WTC11 (cell line): ENCODE measurements at regions not wholly inside any gene's neighbourhood (a gene's known extent, or its start where the extent isn't known, plus 50 kb on each side); places are given as distances from the start of the nearest gene placed in this dataset.

Experiments
- ATAC-seq: fragments of 200-7000 bp; cut with Tn5 transposase; 2 replicates; pipeline ENCODE4 v1.10.0; 2021; ENCODE audit warnings: mild to moderate bottlenecking, moderate library complexity
- CTCF ChIA-PET: fragments of 300-600 bp; sonication (Branson Sonifier 250); formaldehyde crosslinking; loops from one replicate; lab custom pipeline; 2021; ENCODE audit warnings: antibody characterized with exemption; lab: Charles Lee
- POLR2A ChIA-PET: fragments of 350-600 bp; sonication (Branson Sonifier 250); formaldehyde crosslinking; loops from one replicate; lab custom pipeline; 2021; ENCODE audit warnings: antibody characterized with exemption; lab: Charles Lee
- DNase-seq: peaks from one replicate; pipeline ENCODE4 v3.0.0; 2021; ENCODE audit warnings: low spot score
- H3K27ac Mint-ChIP-seq: 2 replicates; pipeline ENCODE4 v1.8.0; 2021; ENCODE audit warnings: mixed read lengths
- H3K27me3 Mint-ChIP-seq: 2 replicates; pipeline ENCODE4 v1.8.0; 2021; ENCODE audit warnings: low read depth, mild to moderate bottlenecking, moderate library complexity, mixed read lengths
- H3K36me3 Mint-ChIP-seq: 2 replicates; pipeline ENCODE4 v1.8.0; 2021; ENCODE audit warnings: mixed read lengths
- H3K4me1 Mint-ChIP-seq: 2 replicates; pipeline ENCODE4 v1.8.0; 2022; ENCODE audit warnings: mixed read lengths
- H3K4me3 Mint-ChIP-seq: 2 replicates; pipeline ENCODE4 v1.8.0; 2021; ENCODE audit warnings: mild to moderate bottlenecking, moderate library complexity, mixed read lengths
- H3K9me3 Mint-ChIP-seq: 2 replicates; pipeline ENCODE4 v1.8.0; 2021; ENCODE audit warnings: mixed read lengths
- CREM ChIP-seq: sonication (generic); formaldehyde crosslinking; IDR thresholded peaks from 2 replicates; pipeline ENCODE4 v1.8.1; 2022; ENCODE audit warnings: mild to moderate bottlenecking, missing genetic modification reagents, moderate library complexity
- EMX1 ChIP-seq: fragments of 250-450 bp; sonication (Bioruptor Pico); IDR thresholded peaks from 2 replicates; pipeline ENCODE4 v1.8.0; 2021; ENCODE audit warnings: mild to moderate bottlenecking
- ETV6 ChIP-seq: sonication (generic); formaldehyde crosslinking; IDR thresholded peaks from 2 replicates; pipeline ENCODE4 v1.8.1; 2022; ENCODE audit warnings: mild to moderate bottlenecking, missing genetic modification reagents
- FOXJ3 ChIP-seq: sonication (generic); formaldehyde crosslinking; IDR thresholded peaks from 2 replicates; pipeline ENCODE4 v1.9.0; 2021; ENCODE audit warnings: missing genetic modification reagents, mild to moderate bottlenecking, borderline replicate concordance
- FOXK1 ChIP-seq: sonication (generic); formaldehyde crosslinking; IDR thresholded peaks from 2 replicates; pipeline ENCODE4 v1.8.0; 2022; ENCODE audit warnings: mild to moderate bottlenecking, moderate library complexity, missing genetic modification reagents
- JAZF1 ChIP-seq: fragments of 250-450 bp; sonication (Bioruptor Pico); IDR thresholded peaks from 2 replicates; pipeline ENCODE4 v1.9.0; 2021; ENCODE audit warnings: moderate library complexity, mild to moderate bottlenecking, inconsistent platforms
- NFYB ChIP-seq: sonication (generic); formaldehyde crosslinking; conservative IDR thresholded peaks from 2 replicates; pipeline ENCODE4 v1.8.0; 2022; ENCODE audit warnings: low read depth, missing genetic modification reagents
- SMAD3 ChIP-seq: sonication (generic); formaldehyde crosslinking; IDR thresholded peaks from 2 replicates; pipeline ENCODE4 v1.8.0; 2022; ENCODE audit warnings: missing genetic modification reagents, mild to moderate bottlenecking, borderline replicate concordance
- TF ChIP-seq, protein P1 (sequence below): sonication (generic); formaldehyde crosslinking; IDR thresholded peaks from 2 replicates; pipeline ENCODE4 v1.8.0; 2022; ENCODE audit warnings: mild to moderate bottlenecking, missing genetic modification reagents
- TF ChIP-seq, protein P2 (sequence below): fragments of 250-450 bp; sonication (Bioruptor Pico); conservative IDR thresholded peaks from 2 replicates; pipeline ENCODE4 v1.9.0; 2021; ENCODE audit warnings: mild to moderate bottlenecking
- TF ChIP-seq, protein P3 (sequence below): sonication (generic); formaldehyde crosslinking; IDR thresholded peaks from 2 replicates; pipeline ENCODE4 v1.8.1; 2023; ENCODE audit warnings: mild to moderate bottlenecking, missing genetic modification reagents, moderate library complexity
- TF ChIP-seq, protein P4 (sequence below): sonication (generic); formaldehyde crosslinking; conservative IDR thresholded peaks from 2 replicates; pipeline ENCODE4 v1.8.1; 2023; ENCODE audit warnings: mild to moderate bottlenecking, low read depth, missing genetic modification reagents, moderate library complexity
- TF ChIP-seq, protein P5 (sequence below): sonication (generic); formaldehyde crosslinking; IDR thresholded peaks from 2 replicates; pipeline ENCODE4 v1.8.0; 2023; ENCODE audit warnings: mild to moderate bottlenecking, missing genetic modification reagents
- TF ChIP-seq, protein P6 (sequence below): sonication (generic); formaldehyde crosslinking; IDR thresholded peaks from 2 replicates; pipeline ENCODE4 v1.8.0; 2023; ENCODE audit warnings: missing genetic modification reagents
- TF ChIP-seq, protein P7 (sequence below): fragments of 200-600 bp; IDR thresholded peaks from 2 replicates; pipeline ENCODE4 v1.8.0; 2022; ENCODE audit warnings: antibody characterized with exemption
- TF ChIP-seq, protein P8 (sequence below): fragments of 250-450 bp; sonication (Bioruptor Pico); IDR thresholded peaks from 2 replicates; pipeline ENCODE4 v1.9.0; 2021; ENCODE audit warnings: mild to moderate bottlenecking
- TF ChIP-seq, protein P9 (sequence below): sonication (generic); formaldehyde crosslinking; IDR thresholded peaks from 2 replicates; pipeline ENCODE4 v1.8.1; 2022; ENCODE audit warnings: mild to moderate bottlenecking, missing genetic modification reagents, moderate library complexity, borderline replicate concordance

DNA sequence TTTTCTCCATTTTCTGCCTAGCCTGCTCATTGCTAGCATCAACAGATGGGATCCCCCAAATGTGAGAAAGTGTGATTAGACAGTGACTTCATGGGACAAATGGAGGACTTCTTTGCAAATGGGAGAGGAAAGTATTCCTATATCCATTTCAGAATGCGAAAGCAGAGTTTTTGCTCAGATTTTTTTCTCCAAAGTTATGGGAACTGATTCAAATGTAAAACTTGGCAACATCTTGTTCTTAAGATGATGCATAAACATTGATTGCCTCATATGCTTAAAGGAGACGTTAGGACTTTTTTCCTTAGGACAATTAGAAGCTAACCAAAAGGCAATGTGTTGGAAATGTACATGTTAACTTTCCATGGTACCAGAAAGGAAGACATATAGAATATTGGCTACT lies 704.3 kb upstream of the ZNF608 start (continued):
- no peak for TF ChIP-seq NFYB (CRISPR knock-in tag)
- TF ChIP-seq, protein P1, sequence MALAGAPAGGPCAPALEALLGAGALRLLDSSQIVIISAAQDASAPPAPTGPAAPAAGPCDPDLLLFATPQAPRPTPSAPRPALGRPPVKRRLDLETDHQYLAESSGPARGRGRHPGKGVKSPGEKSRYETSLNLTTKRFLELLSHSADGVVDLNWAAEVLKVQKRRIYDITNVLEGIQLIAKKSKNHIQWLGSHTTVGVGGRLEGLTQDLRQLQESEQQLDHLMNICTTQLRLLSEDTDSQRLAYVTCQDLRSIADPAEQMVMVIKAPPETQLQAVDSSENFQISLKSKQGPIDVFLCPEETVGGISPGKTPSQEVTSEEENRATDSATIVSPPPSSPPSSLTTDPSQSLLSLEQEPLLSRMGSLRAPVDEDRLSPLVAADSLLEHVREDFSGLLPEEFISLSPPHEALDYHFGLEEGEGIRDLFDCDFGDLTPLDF, result no peak
- no peak for TF ChIP-seq SMAD3 (CRISPR knock-in tag)
- no peak for TF ChIP-seq ETV6 (CRISPR knock-in tag)
- TF ChIP-seq, protein P2, sequence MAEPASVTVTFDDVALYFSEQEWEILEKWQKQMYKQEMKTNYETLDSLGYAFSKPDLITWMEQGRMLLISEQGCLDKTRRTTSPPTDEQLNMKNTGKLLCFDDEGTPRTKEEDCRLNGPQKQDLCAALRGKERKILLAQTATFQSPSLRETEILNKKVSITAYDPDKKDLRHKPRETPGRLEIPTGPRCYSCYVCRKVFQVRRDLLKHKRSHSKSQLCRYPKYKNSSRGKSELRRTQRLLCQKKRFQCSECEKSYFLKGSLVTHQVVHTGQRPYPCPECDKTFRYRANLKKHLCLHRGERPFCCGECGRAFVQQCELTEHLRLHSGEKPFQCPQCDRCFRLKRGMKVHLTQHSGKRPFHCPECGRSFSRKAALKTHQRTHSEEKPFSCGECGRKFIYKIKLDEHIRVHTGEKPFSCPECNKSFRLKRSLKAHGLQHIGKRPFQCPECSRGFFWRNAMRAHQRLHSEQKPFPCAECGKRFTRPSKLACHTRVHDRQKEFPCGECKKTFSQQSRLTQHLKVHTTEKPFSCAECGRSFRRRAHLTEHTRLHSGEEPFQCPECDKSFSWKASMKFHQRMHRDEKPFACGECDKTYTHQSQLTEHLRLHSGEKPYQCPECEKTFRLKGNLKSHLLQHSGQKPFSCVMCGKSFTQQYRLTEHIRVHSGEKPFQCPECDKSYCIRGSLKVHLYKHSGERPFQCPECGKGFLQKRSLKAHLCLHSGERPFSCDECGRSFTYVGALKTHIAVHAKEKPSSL (CRISPR knock-in tag), result no peak
- TF ChIP-seq FOXJ3 (CRISPR knock-in tag), result no peak
- no peak for TF ChIP-seq FOXK1
- TF ChIP-seq, protein P3, sequence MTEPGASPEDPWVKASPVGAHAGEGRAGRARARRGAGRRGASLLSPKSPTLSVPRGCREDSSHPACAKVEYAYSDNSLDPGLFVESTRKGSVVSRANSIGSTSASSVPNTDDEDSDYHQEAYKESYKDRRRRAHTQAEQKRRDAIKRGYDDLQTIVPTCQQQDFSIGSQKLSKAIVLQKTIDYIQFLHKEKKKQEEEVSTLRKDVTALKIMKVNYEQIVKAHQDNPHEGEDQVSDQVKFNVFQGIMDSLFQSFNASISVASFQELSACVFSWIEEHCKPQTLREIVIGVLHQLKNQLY (CRISPR knock-in tag), result no peak

DNA sequence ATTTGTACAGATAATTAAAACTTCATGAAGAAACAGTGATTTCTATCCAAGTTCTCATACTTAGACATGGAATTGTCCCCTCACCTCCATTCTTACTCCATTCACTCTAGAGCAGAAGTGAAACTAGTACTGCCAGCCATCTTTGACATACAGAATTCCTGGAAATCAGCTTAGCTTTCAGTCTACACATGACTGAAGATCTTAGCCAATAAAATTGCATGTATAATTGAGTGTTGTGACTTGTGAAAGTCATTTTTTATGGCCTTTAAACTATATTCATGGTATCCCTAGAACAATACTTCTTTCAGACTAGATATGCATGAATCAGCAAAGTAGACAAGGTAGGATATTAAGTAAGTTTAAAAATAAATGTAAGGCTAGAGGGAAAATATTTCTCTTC lies 705.2 kb upstream of the ZNF608 start:
- Mint-ChIP-seq H3K36me3 (peaks cover 6% of the 10 kb centered on the region), H3K27me3 (no peaks in the 10 kb centered on the region), H3K9me3 (peaks cover 16% of the 10 kb centered on the region), H3K4me1 (no peaks in the 10 kb centered on the region), H3K27ac (no peak overlapping the region), H3K4me3 (no peak overlapping the region)
- ChIA-PET POLR2A (no interaction called here), CTCF (no interaction called here)
- TF ChIP-seq, protein P4, sequence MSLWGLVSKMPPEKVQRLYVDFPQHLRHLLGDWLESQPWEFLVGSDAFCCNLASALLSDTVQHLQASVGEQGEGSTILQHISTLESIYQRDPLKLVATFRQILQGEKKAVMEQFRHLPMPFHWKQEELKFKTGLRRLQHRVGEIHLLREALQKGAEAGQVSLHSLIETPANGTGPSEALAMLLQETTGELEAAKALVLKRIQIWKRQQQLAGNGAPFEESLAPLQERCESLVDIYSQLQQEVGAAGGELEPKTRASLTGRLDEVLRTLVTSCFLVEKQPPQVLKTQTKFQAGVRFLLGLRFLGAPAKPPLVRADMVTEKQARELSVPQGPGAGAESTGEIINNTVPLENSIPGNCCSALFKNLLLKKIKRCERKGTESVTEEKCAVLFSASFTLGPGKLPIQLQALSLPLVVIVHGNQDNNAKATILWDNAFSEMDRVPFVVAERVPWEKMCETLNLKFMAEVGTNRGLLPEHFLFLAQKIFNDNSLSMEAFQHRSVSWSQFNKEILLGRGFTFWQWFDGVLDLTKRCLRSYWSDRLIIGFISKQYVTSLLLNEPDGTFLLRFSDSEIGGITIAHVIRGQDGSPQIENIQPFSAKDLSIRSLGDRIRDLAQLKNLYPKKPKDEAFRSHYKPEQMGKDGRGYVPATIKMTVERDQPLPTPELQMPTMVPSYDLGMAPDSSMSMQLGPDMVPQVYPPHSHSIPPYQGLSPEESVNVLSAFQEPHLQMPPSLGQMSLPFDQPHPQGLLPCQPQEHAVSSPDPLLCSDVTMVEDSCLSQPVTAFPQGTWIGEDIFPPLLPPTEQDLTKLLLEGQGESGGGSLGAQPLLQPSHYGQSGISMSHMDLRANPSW (CRISPR knock-in tag), result no peak
- TF ChIP-seq, protein P5, sequence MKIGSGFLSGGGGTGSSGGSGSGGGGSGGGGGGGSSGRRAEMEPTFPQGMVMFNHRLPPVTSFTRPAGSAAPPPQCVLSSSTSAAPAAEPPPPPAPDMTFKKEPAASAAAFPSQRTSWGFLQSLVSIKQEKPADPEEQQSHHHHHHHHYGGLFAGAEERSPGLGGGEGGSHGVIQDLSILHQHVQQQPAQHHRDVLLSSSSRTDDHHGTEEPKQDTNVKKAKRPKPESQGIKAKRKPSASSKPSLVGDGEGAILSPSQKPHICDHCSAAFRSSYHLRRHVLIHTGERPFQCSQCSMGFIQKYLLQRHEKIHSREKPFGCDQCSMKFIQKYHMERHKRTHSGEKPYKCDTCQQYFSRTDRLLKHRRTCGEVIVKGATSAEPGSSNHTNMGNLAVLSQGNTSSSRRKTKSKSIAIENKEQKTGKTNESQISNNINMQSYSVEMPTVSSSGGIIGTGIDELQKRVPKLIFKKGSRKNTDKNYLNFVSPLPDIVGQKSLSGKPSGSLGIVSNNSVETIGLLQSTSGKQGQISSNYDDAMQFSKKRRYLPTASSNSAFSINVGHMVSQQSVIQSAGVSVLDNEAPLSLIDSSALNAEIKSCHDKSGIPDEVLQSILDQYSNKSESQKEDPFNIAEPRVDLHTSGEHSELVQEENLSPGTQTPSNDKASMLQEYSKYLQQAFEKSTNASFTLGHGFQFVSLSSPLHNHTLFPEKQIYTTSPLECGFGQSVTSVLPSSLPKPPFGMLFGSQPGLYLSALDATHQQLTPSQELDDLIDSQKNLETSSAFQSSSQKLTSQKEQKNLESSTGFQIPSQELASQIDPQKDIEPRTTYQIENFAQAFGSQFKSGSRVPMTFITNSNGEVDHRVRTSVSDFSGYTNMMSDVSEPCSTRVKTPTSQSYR (CRISPR knock-in tag), result no peak
- TF ChIP-seq EMX1 (CRISPR knock-in tag), result no peak
- DNase-seq, result no peak
- no peak for ATAC-seq

DNA sequence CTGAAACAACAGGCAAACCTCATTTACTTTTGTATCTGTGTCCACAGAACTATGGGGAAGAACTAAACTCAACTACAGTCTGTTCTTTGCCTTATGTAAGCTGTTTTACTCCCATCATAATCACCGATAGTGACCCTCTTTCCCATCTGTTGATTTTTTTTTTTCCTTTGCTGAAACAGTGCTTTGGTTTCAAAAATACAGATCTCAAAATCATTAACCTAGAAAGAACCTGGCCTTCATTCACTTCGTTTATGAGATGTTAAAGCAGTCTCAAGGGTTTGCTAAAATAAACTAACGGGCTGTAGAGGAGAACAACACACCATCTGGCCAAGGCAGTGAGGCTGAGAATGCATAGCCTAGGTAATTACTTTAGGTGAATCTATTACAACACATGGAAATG lies 706.6 kb upstream of the ZNF608 start:
- no peak overlapping the region for H3K27ac Mint-ChIP-seq
- TF ChIP-seq, protein P6, sequence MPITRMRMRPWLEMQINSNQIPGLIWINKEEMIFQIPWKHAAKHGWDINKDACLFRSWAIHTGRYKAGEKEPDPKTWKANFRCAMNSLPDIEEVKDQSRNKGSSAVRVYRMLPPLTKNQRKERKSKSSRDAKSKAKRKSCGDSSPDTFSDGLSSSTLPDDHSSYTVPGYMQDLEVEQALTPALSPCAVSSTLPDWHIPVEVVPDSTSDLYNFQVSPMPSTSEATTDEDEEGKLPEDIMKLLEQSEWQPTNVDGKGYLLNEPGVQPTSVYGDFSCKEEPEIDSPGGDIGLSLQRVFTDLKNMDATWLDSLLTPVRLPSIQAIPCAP, result no peak
- TF ChIP-seq, protein P7, sequence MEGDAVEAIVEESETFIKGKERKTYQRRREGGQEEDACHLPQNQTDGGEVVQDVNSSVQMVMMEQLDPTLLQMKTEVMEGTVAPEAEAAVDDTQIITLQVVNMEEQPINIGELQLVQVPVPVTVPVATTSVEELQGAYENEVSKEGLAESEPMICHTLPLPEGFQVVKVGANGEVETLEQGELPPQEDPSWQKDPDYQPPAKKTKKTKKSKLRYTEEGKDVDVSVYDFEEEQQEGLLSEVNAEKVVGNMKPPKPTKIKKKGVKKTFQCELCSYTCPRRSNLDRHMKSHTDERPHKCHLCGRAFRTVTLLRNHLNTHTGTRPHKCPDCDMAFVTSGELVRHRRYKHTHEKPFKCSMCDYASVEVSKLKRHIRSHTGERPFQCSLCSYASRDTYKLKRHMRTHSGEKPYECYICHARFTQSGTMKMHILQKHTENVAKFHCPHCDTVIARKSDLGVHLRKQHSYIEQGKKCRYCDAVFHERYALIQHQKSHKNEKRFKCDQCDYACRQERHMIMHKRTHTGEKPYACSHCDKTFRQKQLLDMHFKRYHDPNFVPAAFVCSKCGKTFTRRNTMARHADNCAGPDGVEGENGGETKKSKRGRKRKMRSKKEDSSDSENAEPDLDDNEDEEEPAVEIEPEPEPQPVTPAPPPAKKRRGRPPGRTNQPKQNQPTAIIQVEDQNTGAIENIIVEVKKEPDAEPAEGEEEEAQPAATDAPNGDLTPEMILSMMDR, result no peak
- TF ChIP-seq, protein P8, sequence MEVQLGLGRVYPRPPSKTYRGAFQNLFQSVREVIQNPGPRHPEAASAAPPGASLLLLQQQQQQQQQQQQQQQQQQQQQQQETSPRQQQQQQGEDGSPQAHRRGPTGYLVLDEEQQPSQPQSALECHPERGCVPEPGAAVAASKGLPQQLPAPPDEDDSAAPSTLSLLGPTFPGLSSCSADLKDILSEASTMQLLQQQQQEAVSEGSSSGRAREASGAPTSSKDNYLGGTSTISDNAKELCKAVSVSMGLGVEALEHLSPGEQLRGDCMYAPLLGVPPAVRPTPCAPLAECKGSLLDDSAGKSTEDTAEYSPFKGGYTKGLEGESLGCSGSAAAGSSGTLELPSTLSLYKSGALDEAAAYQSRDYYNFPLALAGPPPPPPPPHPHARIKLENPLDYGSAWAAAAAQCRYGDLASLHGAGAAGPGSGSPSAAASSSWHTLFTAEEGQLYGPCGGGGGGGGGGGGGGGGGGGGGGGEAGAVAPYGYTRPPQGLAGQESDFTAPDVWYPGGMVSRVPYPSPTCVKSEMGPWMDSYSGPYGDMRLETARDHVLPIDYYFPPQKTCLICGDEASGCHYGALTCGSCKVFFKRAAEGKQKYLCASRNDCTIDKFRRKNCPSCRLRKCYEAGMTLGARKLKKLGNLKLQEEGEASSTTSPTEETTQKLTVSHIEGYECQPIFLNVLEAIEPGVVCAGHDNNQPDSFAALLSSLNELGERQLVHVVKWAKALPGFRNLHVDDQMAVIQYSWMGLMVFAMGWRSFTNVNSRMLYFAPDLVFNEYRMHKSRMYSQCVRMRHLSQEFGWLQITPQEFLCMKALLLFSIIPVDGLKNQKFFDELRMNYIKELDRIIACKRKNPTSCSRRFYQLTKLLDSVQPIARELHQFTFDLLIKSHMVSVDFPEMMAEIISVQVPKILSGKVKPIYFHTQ (CRISPR knock-in tag), result no peak
- TF ChIP-seq, protein P9, sequence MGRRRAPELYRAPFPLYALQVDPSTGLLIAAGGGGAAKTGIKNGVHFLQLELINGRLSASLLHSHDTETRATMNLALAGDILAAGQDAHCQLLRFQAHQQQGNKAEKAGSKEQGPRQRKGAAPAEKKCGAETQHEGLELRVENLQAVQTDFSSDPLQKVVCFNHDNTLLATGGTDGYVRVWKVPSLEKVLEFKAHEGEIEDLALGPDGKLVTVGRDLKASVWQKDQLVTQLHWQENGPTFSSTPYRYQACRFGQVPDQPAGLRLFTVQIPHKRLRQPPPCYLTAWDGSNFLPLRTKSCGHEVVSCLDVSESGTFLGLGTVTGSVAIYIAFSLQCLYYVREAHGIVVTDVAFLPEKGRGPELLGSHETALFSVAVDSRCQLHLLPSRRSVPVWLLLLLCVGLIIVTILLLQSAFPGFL, result no peak
- TF ChIP-seq CREM (CRISPR knock-in tag) (no peak), JAZF1 (CRISPR knock-in tag) (no peak)
- peaks cover 19% of the 10 kb centered on the region for H3K36me3 Mint-ChIP-seq
- H3K9me3 Mint-ChIP-seq, result peaks cover 29% of the 10 kb centered on the region
- DNase-seq, result no peak
- H3K27me3 Mint-ChIP-seq, result 0 out of 2 replicates have a peak, but pooled peaks cover 3% of the 10 kb centered on the region
- ChIA-PET CTCF (no interaction called here), POLR2A (no interaction called here)
- no peak overlapping the region for H3K4me3 Mint-ChIP-seq
- no peaks in the 10 kb centered on the region for H3K4me1 Mint-ChIP-seq
- ATAC-seq, result no peak
